Peyer's patch (tissue), 4 donors: ENCODE measurements at regions not wholly inside any gene's neighbourhood (a gene's known extent, or its start where the extent isn't known, plus 50 kb on each side); places are given as distances from the start of the nearest gene placed in this dataset.

Source experiments
- CTCF ChIP-seq, 6 experiments: fragments of 450-650 bp in 4 of 6; fragments of 200-600 bp in 2 of 6; sonication (generic) in 1 of 6; IDR thresholded peaks; one replicate each; pipeline ENCODE4 v1.5.1; 2017 to 2019; ENCODE audit warnings: antibody characterized with exemption in 6 of 6, mild to moderate bottlenecking in 3 of 6, moderate library complexity in 1 of 6
- POLR2A ChIP-seq, 2 donors: fragments of 450-650 bp; IDR thresholded peaks; one replicate each; pipeline ENCODE4 v1.5.1; 2017; ENCODE audit warnings: antibody characterized with exemption in 2 of 2, mild to moderate bottlenecking in 2 of 2, moderate library complexity in 2 of 2

GRCh38 chr18:1994471-1994870 lies 576.8 kb downstream of the METTL4 start:
- TF ChIP-seq CTCF (IDR thresholded peaks at IDR 0.05): no peak
- TF ChIP-seq POLR2A (IDR thresholded peaks at IDR 0.05): no peak
